Islet of Langerhans (tissue), 1 donor: ENCODE measurements at regions not wholly inside any gene's neighbourhood (a gene's known extent, or its start where the extent isn't known, plus 50 kb on each side); places are given as distances from the start of the nearest gene placed in this dataset.

Experiments used
- FAIRE-seq: peaks from one replicate; lab custom pipeline; 2011; peaks lifted over from hg19 to GRCh38; lab: Jason Lieb, UNC

DNA sequence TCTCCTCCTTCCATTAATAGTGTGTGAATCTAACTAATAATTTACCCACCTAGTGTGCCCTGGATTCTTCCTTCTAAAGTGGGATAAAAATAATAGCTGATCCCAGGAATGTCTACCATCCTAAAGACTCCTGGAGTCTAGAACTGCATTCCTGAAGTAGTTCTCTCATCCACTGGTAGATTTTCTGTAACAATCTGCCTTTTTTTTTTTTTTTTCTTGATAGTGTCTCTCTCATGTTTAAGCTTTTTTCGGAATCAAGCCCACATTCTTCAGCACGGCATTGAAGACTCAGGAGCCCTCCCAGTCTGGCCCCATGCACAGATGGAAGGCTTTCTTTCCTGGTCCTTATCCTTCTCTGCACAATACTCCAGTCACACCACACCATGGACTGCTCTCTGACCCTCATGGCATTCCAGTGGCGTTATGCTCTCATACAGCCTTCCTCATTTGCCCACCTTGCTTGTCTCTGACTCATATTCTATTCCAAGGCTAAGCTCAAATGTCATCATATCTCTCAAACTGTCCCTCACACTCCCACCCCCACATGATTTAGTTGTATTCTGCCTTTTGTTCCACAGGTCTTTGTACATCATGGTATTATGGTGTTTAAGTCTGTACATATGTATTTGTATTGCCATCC, 68.7 kb upstream of the FRY start:
- no peak for FAIRE-seq

DNA sequence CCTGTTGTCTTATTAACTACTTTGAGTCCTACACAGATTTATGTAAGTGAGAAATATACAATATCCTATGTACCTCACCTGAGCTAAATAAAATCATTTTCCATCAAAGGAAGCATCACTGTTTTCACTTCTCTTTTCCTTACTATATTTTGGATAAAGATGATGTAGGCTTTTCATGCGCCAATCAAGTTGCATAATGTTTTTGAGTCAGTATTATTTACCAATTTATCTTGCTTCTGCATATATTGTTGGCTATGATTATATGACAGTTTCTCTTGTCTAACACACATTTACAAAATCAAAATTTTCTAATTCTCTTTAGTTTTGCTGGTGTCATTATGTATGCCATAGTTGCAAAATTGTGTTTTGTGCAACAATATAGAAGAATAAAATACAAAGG, 67.9 kb upstream of the FRY start:
- no peak for FAIRE-seq

DNA sequence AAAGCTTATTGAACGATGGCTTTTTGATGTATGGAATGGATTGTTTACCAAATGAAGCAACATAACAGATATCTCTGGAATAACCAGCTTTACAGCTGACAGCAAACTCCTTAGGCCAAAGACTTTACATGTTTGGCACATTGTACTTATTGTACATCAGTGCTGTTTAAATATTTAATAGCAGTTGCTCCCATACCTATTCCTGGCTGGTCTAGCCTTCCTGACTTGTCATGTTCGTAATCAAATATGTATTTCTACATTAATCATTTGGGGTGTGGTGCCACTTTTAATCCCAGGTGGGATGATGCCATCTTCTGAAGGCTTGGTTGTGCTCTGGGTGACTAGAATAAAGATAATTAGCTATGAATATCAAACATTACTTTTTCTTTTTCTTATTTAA, 67.4 kb upstream of the FRY start:
- FAIRE-seq: peak; percentile 70

DNA sequence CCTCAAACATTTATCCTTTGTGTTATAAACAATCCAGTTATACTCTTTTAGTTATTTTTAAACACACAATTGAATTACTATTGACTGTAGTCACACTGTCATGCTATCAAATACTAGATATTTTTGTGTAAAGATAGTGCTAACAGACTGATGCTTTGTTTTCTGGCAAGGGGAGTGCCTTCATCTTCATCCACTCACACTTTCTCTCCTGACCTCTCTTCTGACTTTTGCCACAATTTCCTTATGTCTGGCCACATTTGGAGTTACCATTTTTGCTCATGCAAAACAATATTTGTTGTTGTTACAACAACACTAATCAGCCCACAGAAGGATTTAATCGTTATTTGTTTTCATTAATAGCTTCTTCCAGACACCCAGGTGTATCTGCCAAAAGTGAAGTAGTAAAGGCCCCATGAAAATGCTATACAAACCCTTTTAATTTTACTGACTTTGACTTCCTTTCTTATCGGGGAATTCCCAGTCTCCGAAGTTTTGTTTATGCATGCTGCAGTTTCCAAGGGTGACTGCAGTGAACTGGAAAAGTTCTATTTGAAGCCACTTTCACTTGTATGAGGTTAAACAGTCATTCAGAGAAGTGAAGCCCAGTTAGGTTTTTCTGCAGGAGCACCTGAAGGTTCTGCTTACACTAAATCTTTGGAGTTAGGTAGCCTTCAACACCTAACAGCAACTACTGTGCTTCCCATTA, 66.1 kb upstream of the FRY start:
- FAIRE-seq: peak; percentile 92

DNA sequence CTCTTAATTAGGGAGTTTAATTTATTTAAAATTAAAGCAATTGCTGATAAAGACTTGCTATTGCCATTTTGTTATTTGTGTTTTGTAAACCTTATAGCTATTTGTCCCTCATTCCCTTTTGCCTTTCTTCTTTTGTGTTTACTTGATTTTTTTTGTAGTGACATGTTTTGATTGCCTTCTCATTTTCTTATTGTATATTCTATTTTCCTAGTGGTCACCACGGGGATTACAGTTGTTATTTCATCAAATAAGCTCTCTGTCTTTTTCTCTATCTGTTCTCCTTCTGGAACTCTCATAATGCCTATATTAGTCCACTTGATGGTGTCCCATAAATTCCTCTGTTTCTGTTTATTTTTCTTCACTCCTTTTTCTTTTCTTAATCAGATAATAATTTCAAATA, 64.4 kb upstream of the FRY start:
- FAIRE-seq: peak; percentile 21

DNA sequence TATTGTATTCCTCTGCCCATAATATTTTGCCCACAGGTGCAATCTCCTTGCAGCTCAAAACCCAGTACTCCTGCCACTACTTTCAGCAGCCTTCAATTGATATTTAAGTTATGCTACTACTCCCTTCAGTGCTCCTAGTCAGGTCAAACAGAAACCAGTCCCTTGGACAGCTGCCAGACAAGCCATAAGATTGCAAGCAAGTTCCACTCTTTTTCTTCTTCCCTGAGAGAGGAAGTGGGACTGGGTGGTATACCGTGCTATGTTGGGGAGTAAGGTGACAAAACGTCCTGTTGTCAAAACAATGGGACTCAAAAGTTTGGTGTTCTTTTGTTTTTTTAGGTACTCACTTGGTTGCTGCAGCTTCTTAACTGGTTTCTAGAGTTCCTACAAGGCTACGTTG, 63.1 kb upstream of the FRY start:
- FAIRE-seq: no peak

DNA sequence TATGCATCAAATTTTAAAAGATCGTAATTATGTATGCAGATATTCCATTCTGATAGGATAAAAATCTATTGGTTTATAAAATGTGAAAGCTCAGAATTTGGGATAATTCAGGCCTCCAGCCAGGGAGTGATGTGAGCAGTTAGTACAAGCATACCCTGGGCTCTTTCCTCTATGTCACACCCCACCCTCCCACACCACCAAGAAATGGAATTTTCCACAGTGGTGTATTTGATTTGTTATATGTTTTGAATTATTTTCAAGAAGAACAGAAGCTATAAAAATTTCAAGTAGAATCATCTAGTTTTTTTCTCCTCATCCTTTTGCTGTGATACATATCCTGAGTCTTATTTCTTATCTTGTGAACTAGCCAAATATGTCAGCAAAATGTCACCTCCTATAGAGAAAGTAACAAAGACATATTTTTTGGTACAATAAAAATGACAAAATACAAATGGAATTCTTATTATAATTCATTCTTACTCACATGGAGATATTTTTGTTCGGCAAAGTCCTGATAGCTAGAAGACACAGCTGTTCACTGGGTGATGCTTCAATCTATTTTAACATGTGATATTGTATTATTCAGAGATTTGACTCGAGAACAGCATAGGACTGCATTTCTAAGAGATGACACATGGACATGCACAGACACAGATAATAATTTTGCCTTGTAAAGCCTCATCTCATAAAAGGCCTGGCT, 61.2 kb upstream of the FRY start:
- peak; percentile 81 for FAIRE-seq

DNA sequence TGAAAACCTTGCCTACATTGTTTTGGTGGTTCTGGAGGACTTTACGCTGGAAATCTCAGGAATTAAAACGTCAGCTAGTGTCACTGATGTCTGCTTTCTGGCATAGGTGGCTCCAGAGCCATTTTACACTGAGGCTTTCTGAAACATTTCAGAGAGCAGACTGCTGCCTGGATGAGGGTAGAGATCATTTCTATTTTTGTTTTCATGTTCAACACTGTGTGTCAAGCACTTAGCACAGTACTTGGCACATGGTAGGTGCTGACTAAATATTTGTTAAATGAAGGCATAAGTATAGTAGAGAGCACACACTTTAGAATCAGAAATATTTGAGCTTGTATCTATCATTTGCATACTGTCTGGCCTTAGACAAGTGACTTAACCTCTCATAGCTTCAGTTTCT, 59.1 kb upstream of the FRY start:
- FAIRE-seq: no peak

DNA sequence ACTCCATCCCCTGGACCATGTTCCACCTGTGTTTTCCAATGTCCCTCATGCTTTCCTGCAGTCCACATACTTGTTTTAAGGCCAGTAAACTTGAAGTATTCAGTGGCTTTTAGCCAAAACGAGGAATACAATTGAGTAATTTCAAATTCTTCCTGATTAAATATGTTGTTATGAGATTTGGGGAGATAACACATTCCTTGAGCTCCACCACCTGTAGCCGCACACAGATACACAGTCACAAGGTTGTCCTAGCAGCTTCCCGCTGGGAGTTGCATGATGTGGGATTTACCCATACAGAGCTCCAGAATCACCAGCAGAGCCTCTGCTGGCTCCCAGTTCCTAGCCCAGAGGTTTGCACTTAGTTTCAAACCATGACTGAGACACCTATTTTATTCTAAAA, 53.6 kb upstream of the FRY start:
- no peak for FAIRE-seq

DNA sequence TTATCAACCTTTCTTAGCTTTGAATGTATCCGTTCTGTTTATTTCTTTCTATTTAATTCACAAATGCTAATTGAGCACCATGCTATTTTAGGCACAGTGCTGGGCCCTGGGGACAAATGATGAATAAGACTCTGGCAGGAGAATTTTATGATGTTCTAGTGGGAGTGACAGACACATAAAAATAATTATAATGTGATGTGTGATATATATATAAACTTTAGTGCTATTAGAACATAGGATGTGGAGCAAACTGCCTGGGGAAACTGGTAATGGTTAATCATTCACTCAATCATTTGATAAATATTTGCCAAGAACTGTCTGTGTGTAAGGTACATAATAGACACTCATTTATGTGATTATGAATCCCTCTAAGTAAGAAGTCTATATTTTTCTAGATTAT, 50.7 kb upstream of the FRY start:
- FAIRE-seq: no peak
